ENCODE measurements at regions not wholly inside any gene's neighbourhood (a gene's known extent, or its start where the extent isn't known, plus 50 kb on each side); places are given as distances from the start of the nearest gene placed in this dataset.
"Not testable (repeated sequence)": the region's sequence is repeated elsewhere in the genome, so short reads cannot be mapped to it uniquely, and the experiment has no call there.

DNA sequence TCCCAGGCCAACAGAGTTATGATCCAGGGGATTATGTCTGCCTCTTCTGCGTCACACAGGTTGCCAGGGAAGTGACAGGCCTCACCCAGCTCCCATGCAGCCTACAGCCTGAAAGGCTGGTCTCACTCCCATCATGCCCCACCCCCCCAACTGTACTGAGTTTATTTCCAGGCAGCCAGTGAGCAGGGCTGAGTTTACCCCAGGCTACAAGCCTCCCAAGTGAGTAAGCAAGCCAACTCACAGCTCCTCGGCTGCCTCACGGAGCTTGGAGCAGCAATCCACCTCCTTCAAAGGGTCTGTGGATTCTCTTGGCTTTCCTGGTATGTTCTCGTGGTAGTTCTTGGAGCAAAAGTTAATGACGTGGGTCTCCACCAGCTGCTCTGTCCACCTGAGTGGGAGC, 1147.6 kb upstream of the ADGRL4 start:
- Mint-ChIP-seq H3K27ac (no peak overlapping the region), H3K4me1 (ENCODE audit: low read depth) (no peaks in the 10 kb centered on the region)

DNA sequence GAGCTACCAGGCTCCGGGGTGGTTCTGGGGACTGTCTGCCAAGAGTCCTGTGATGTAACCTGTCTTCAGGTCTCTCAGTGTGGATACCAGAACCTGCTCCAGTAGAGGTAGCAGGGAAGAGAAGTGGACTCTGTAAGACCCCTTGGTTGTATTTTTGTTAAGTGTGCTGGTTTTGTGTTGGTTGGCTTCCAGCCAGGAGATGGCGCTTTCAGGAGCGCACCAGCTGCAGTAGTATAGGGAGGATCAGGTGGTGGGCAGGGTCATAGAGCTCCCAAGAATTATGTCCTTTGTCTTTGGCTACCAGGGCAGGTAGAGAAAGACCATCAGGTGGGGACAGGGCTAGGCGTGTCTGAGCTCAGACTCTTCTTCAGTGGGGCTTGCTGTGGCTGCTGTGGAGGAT, 1147.2 kb upstream of the ADGRL4 start:
- Mint-ChIP-seq H3K4me3 (ENCODE audit: low read depth) (no peak overlapping the region), H3K4me1 (ENCODE audit: low read depth) (no peaks in the 10 kb centered on the region), H3K27ac (no peak overlapping the region), H3K27me3 (no peaks in the 10 kb centered on the region), H3K36me3 (ENCODE audit: insufficient read depth) (no peaks in the 10 kb centered on the region), H3K9me3 (ENCODE audit: low read depth) (peaks cover 14% of the 10 kb centered on the region)
- no peak for DNase-seq (ENCODE audit: low spot score, unreplicated experiment)
- TF ChIP-seq, protein P1, sequence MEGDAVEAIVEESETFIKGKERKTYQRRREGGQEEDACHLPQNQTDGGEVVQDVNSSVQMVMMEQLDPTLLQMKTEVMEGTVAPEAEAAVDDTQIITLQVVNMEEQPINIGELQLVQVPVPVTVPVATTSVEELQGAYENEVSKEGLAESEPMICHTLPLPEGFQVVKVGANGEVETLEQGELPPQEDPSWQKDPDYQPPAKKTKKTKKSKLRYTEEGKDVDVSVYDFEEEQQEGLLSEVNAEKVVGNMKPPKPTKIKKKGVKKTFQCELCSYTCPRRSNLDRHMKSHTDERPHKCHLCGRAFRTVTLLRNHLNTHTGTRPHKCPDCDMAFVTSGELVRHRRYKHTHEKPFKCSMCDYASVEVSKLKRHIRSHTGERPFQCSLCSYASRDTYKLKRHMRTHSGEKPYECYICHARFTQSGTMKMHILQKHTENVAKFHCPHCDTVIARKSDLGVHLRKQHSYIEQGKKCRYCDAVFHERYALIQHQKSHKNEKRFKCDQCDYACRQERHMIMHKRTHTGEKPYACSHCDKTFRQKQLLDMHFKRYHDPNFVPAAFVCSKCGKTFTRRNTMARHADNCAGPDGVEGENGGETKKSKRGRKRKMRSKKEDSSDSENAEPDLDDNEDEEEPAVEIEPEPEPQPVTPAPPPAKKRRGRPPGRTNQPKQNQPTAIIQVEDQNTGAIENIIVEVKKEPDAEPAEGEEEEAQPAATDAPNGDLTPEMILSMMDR (IDR thresholded peaks at IDR 0.05; ENCODE audit: unreplicated experiment), result no peak

More for the DNA sequence above, 1147.6 kb upstream of the ADGRL4 start:
- Mint-ChIP-seq H3K9me3 (ENCODE audit: low read depth) (peaks cover 12% of the 10 kb centered on the region), H3K36me3 (ENCODE audit: insufficient read depth) (no peaks in the 10 kb centered on the region), H3K27me3 (no peaks in the 10 kb centered on the region), H3K4me3 (ENCODE audit: low read depth) (no peak overlapping the region)
- TF ChIP-seq, protein P1 (IDR thresholded peaks at IDR 0.05; ENCODE audit: unreplicated experiment), result no peak
- no peak for DNase-seq (ENCODE audit: low spot score, unreplicated experiment)

DNA sequence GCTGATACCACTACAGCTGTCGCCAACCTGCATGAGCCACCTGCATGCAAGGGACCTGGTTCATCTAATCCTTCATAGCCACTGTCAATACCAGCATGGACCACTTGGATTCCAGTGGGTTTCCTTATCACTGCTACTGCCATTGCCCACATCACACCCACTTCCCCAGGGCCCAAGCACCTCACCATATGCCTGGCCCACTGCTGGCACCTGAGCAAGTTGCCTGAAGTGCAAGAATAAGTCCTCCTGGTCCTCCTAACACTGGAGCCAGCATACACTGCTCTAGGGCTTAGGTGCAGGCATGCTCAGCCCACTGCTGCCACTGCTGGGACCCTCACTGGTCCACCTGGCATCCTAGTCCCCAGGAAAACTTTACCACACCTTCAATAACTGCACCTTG, 1136.8 kb upstream of the ADGRL4 start:
- H3K27ac Mint-ChIP-seq, result no peak overlapping the region
- no peaks in the 10 kb centered on the region for H3K36me3 Mint-ChIP-seq (ENCODE audit: insufficient read depth)
- TF ChIP-seq, protein P1 (IDR thresholded peaks at IDR 0.05; ENCODE audit: unreplicated experiment), result no peak
- DNase-seq (ENCODE audit: low spot score, unreplicated experiment), result no peak
- H3K4me3 Mint-ChIP-seq (ENCODE audit: low read depth), result no peak overlapping the region
- no peaks in the 10 kb centered on the region for H3K27me3 Mint-ChIP-seq
- H3K9me3 Mint-ChIP-seq (ENCODE audit: low read depth), result peaks cover 21% of the 10 kb centered on the region
- H3K4me1 Mint-ChIP-seq (ENCODE audit: low read depth), result no peaks in the 10 kb centered on the region

DNA sequence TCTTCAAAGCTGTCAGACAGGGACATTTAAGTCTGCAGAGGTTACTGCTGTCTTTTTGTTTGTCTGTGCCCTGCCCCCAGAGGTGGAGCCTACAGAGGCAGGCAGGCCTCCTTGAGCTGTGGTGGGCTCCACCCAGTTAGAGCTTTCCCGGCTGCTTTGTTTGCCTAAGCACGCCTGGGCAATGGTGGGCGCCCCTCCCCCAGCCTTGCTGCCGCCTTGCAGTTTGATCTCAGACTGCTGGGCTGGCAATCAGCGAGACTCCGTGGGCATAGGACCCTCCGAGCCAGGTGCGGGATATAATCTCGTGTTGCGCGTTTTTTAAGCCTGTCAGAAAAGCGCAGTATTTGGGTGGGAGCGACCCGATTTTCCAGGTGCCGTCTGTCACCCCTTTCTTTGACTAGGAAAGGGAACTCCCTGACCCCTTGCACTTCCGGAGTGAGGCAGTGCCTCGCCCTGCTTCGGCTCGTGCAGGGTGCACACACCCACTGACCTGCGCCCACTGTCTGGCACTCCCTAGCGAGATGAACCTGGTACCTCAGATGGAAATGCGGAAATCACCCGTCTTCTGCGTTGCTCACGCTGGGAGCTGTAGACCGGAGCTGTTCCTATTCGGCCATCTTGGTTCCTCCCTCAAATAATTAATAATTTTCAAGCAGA, 1131.5 kb upstream of the ADGRL4 start:
- not testable (repeated sequence) for H3K4me1 Mint-ChIP-seq (ENCODE audit: low read depth); H3K27me3 Mint-ChIP-seq; H3K36me3 Mint-ChIP-seq (ENCODE audit: insufficient read depth); H3K27ac Mint-ChIP-seq; H3K9me3 Mint-ChIP-seq (ENCODE audit: low read depth); H3K4me3 Mint-ChIP-seq (ENCODE audit: low read depth); DNase-seq (ENCODE audit: low spot score, unreplicated experiment)

DNA sequence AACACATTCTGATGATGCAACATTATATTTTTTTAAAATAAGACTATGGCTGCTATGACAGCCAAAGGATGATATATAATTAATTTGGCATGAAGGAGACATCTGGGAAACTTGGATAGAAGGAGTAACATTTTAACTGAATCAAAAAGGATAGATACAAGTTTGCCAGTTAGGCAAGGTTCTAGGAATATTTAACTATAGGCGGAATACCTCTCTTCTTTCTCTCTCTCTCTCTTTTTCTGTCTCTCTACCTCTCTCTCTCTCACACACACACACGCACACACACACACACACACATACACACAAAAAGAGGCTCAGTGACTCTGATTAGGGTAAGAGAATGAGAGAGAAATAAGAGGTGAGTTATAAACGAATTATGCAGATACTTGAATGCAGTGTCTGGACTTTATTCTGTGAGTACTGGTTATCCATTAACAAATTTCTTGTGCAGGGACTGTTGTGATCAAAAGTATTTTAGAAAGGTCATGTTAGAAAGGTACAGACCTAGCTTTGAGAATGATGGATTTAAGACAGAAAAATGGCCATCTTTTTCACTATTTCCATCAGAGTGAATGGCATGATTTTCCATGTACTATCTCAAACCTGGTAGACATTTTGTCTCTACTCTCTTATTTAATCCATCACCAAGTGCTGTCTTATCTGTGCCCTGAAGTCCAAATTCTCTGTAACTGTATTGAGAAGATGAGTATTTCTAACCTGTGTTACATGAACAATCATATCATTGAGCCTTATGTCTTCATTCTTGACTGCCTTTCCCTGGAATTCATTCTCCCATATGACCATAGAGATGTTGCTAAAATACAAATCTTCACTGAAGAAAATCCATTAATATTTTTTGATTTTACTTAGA, 1106.9 kb upstream of the ADGRL4 start:
- Mint-ChIP-seq H3K9me3 (ENCODE audit: low read depth) (peaks cover 24% of the 10 kb centered on the region), H3K27ac (peak overlapping the region; percentile 83), H3K27me3 (no peaks in the 10 kb centered on the region), H3K4me1 (ENCODE audit: low read depth) (peaks cover 1% of the 10 kb centered on the region), H3K4me3 (ENCODE audit: low read depth) (no peak overlapping the region), H3K36me3 (ENCODE audit: insufficient read depth) (no peaks in the 10 kb centered on the region)
- TF ChIP-seq, protein P1 (IDR thresholded peaks at IDR 0.05; ENCODE audit: unreplicated experiment), result no peak
- no peak for DNase-seq (ENCODE audit: low spot score, unreplicated experiment)
